Progenitor cell of endocrine pancreas (in vitro differentiated cells): ENCODE measurements at regions not wholly inside any gene's neighbourhood (a gene's known extent, or its start where the extent isn't known, plus 50 kb on each side); places are given as distances from the start of the nearest gene placed in this dataset.
A peak's percentile ranks its signal among the peaks of the same experiment; 100 is the strongest.

ENCODE experiments used
- DNase-seq: peaks from one replicate; pipeline ENCODE4 v3.0.0; 2021; ENCODE audit warnings: low spot score; ENCODE audit not compliant: unreplicated experiment
- H3K27ac Mint-ChIP-seq: 2 replicates; pipeline ENCODE4 v1.8.0; 2021; ENCODE audit warnings: mild to moderate bottlenecking, moderate library complexity, mixed read lengths
- H3K27me3 Mint-ChIP-seq: 2 replicates; pipeline ENCODE4 v1.8.0; 2021; ENCODE audit warnings: mixed read lengths
- H3K36me3 Mint-ChIP-seq: 2 replicates; pipeline ENCODE4 v1.8.0; 2022; ENCODE audit warnings: mixed read lengths; ENCODE audit not compliant: insufficient read depth
- H3K4me1 Mint-ChIP-seq: 2 replicates; pipeline ENCODE4 v1.8.0; 2021; ENCODE audit warnings: low read depth, mixed read lengths
- H3K4me3 Mint-ChIP-seq: 2 replicates; pipeline ENCODE4 v1.8.0; 2021; ENCODE audit warnings: low read depth, mild to moderate bottlenecking, moderate library complexity, mixed read lengths
- H3K9me3 Mint-ChIP-seq: 2 replicates; pipeline ENCODE4 v1.8.0; 2021; ENCODE audit warnings: low read depth, mixed read lengths
- TF ChIP-seq, protein P1 (sequence below): fragments of 200-600 bp; sonication (generic); IDR thresholded peaks from one replicate; pipeline ENCODE4 v1.5.0; 2021; ENCODE audit warnings: antibody characterized with exemption, mild to moderate bottlenecking; ENCODE audit not compliant: unreplicated experiment

DNA sequence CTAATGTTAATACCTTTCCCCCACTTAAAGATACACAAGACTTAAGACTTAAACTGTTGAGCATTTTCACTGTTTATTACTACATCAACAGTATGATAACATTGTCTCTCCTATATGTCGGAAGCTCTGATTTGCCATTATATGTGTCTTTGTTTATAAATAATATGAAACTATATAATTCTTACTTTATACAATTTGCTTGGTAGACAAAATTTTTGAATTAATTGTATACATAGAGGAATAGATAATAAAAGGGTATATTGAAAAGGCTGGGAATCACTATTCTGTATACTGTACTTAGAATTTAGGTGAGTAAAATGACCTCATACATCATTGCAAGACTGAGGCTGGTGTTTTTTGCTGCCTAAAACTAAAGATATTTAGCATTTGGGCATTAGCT is 82.1 kb upstream of the HDAC9 start:
- Mint-ChIP-seq H3K36me3 (no peaks in the 10 kb centered on the region), H3K4me3 (no peak overlapping the region), H3K27me3 (no peaks in the 10 kb centered on the region), H3K4me1 (no peaks in the 10 kb centered on the region), H3K9me3 (peaks cover 5% of the 10 kb centered on the region), H3K27ac (no peak overlapping the region)
- no peak for DNase-seq
- TF ChIP-seq, protein P1, sequence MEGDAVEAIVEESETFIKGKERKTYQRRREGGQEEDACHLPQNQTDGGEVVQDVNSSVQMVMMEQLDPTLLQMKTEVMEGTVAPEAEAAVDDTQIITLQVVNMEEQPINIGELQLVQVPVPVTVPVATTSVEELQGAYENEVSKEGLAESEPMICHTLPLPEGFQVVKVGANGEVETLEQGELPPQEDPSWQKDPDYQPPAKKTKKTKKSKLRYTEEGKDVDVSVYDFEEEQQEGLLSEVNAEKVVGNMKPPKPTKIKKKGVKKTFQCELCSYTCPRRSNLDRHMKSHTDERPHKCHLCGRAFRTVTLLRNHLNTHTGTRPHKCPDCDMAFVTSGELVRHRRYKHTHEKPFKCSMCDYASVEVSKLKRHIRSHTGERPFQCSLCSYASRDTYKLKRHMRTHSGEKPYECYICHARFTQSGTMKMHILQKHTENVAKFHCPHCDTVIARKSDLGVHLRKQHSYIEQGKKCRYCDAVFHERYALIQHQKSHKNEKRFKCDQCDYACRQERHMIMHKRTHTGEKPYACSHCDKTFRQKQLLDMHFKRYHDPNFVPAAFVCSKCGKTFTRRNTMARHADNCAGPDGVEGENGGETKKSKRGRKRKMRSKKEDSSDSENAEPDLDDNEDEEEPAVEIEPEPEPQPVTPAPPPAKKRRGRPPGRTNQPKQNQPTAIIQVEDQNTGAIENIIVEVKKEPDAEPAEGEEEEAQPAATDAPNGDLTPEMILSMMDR, result no peak

DNA sequence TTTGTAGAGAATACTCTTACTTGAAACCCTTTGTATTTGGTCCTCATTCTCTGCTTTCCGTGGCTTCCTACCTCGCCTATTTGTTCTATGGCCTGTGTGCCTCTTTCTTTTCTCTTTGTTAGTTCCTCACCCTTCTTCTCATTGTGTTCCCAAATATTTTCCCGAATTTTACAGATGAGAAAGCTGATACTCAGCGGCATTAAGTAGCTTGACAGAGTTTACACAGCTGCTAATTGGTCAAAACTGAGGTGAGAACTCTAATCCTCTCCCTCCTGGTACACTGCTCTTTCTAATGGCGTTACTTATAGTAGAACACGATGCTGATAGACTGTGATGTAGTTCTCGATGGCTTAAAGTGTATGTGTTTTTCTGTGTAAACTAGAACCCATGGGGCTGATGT is 80.7 kb upstream of the HDAC9 start:
- no peak overlapping the region for H3K4me3 Mint-ChIP-seq
- H3K9me3 Mint-ChIP-seq, result peaks cover 5% of the 10 kb centered on the region
- no peak for DNase-seq
- TF ChIP-seq, protein P1, result no peak
- no peaks in the 10 kb centered on the region for H3K36me3 Mint-ChIP-seq
- no peak overlapping the region for H3K27ac Mint-ChIP-seq
- H3K27me3 Mint-ChIP-seq, result no peaks in the 10 kb centered on the region
- peaks cover 7% of the 10 kb centered on the region for H3K4me1 Mint-ChIP-seq

DNA sequence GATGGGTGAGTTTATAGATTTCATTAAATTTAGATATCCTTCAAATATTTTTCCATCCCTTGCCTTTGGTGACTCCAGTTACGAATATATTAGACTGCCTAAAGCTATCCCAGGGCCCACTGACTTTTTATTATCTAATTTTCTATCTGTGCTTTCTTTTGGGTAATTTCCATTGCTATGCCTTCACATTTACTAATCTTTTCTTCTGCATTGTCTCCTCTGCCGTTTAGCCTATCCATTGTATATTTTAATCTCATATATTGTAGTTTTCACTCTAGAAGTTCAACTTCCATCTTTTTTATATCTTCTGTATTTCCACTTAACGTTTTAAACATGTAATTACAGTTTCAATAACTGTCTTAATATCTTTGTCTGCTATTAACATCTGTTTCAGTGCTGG is 78.6 kb upstream of the HDAC9 start:
- TF ChIP-seq, protein P1, result no peak
- H3K9me3 Mint-ChIP-seq, result peaks cover 5% of the 10 kb centered on the region

DNA sequence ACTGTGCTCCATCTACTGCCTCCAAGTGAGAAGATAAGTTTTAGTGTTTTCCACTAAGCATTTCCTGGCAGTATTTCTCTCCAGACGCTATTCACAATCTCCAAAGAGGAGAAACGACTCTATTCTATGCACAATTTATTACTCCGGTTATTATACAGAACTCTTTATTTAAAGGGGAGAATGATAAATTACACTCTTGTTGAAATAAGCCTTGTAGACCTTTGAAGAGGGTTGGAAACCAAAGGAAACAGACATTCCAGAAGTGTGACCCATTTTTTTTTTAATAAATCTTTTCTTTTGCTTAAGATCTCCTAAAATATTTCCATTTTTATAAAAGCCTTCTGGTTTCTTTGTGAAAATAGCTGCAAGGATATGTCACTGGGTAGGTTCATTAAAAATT is 76.1 kb upstream of the HDAC9 start:
- no peaks in the 10 kb centered on the region for H3K36me3 Mint-ChIP-seq
- TF ChIP-seq, protein P1, result no peak
- no peak overlapping the region for H3K4me3 Mint-ChIP-seq
- no peak for DNase-seq
- peaks cover 5% of the 10 kb centered on the region for H3K9me3 Mint-ChIP-seq
- H3K27ac Mint-ChIP-seq, result peak overlapping the region; percentile 33
- no peaks in the 10 kb centered on the region for H3K27me3 Mint-ChIP-seq
- H3K4me1 Mint-ChIP-seq, result peaks cover 31% of the 10 kb centered on the region

More for the DNA sequence above, 78.6 kb upstream of the HDAC9 start:
- Mint-ChIP-seq H3K4me3 (no peak overlapping the region), H3K36me3 (no peaks in the 10 kb centered on the region), H3K4me1 (peaks cover 23% of the 10 kb centered on the region), H3K27me3 (no peaks in the 10 kb centered on the region), H3K27ac (no peak overlapping the region)
- DNase-seq, result no peak

DNA sequence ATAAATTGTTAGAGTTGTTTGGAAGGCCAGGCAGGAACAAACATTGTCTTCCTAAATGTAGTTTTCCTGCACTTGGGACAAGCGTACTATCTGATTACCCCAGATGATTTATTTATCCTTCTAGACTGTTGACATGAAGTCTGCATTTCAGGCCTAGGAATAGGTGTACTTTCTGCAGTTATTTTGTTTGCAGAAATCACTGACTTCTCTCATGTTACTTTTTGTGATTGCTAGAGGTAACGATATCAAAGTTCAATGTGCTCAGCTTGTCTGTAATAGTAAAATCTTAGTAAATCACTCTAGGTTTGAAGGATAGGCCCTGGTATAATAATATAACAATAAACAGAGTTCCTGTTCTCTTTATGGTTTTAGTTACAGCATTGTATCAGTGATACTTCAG is 75.4 kb upstream of the HDAC9 start:
- Mint-ChIP-seq H3K36me3 (no peaks in the 10 kb centered on the region), H3K27ac (peak overlapping the region; percentile 17)

More for the DNA sequence above, 75.4 kb upstream of the HDAC9 start:
- H3K27me3 Mint-ChIP-seq, result no peaks in the 10 kb centered on the region
- peaks cover 31% of the 10 kb centered on the region for H3K4me1 Mint-ChIP-seq
- TF ChIP-seq, protein P1, result no peak
- H3K9me3 Mint-ChIP-seq, result peaks cover 5% of the 10 kb centered on the region
- H3K4me3 Mint-ChIP-seq, result no peak overlapping the region
- no peak for DNase-seq
